ENCODE measurements at regions not wholly inside any gene's neighbourhood (a gene's known extent, or its start where the extent isn't known, plus 50 kb on each side); places are given as distances from the start of the nearest gene placed in this dataset.
"Not testable (repeated sequence)": the region's sequence is repeated elsewhere in the genome, so short reads cannot be mapped to it uniquely, and the experiment has no call there.

GRCh38 chr5:66234241-66234640 lies 90.1 kb downstream of the SREK1 start:
- FAIRE-seq = no peak

- no peak for FAIRE-seq
Measured at GRCh38 chr5:66238435-66238834, 94.3 kb downstream of the SREK1 start.

GRCh38 chr5:66239034-66239433 lies 94.9 kb downstream of the SREK1 start:
- no peak for FAIRE-seq

DNA sequence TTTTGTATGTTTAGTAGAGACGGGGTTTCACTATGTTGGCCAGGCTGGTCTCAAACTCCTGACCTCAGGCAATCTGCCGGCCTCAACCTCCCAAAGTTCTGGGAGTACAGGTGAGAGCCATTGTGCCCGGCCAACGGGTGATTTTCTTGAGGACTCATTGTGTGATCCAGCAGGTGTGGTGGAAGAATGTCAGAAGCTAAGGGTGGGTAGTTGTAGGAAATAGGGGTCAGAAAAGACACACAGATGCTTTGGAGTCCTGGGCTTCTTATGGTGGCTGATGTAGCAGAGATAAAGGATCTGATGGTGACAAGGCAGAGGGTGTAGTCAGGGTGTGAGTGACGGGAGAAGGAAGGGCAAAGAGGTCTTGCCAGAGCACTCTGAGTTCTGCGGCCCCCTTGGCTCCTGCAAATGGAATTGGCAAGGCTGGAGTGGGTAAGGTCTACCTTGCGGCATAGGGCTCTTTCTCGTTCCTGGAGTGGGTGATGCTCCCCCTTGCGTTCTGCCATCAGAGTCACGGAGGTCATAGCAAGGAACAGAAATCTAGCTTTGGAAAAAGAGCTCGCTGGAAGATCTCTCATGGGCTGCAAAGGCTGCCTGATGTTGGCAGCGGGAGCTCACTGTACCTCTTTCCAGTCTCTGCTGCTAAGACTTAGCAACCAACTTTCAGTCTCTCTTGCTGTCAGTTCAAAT lies 97.2 kb downstream of the SREK1 start:
- no peak for FAIRE-seq

DNA sequence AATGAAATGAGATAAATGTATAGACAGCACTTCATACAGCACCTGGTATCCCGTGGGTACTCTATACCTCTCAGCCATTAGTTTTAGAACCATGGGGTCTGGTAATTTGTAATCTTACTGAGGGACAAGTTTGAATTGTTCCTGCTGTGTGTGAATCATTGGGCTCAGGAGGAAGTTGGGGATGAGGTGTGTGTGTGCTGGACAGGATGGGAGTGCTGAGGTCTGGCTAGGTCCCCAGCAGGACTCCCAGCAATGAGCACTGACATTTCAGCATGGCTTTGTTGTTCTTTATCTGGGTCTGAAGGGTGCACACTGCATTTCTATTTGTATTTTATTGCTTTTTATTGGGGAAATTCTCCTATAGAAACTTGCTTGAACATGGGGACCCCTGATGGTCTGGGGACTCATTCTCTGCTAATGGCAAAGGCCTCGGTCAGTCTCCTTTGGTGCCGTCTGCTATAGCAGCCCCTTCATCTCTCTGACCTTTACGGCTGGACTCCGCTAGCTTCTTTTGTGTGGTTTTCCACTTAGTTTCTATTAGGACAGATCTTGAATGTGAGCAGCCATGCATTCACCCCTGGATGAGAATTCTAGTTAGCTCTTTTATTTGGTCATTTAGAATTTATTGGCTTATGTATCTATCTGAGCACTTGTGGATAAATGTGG lies 98.1 kb downstream of the SREK1 start:
- FAIRE-seq = no peak

DNA sequence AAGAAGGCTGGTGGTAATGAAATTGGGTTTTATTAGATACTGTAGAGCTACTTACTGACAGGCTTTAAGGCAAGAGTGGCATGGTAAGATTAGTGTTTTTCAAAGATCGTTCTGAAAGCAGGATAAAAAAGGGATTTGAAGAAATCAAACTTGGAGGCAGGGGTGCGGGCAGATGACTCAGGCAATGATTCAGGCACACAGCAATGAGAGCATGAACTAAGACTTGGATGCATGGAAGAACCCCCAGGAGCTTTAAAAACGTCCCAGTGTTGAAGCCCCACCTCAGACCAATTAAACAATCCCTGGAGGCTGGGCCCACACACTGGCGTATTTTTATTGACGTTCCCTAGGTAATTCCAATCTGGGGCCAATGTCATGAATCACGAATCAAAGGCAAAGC lies 102.5 kb downstream of the SREK1 start:
- FAIRE-seq = no peak

DNA sequence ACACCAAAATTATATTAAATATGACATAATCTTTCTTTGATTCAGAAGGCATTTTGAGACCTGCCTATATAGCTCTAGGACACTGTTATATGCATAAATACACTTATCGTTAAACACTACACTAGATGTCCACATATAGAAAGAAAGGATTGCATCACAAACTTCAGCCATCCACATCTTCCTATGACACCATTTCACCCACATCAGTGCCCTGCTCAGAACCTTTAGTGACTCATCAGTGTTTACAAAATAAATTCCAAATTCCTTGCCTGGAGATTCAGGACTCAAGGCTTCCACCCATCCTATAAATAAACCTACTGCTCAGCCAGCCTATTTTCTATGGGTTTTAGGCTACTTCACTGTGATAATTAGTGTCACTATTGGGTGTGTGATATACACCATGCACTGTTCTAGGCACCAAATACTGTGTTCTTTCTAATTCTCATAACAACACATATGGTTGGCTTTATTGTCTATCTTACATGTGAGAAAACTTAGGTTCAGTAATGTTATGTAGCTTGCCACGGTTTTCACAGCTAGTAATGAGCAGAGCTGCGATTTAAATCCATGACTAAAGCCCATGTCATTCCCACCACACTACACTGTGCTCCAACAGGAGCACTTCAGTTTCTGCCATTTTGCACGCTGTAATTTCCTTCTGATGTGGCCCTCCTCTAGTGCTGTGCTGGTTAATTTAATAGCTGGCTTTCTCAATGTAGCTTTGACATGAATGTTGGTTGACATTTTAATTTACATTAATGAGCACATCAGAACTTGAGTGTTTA lies 103.3 kb downstream of the SREK1 start:
- FAIRE-seq = no peak

DNA sequence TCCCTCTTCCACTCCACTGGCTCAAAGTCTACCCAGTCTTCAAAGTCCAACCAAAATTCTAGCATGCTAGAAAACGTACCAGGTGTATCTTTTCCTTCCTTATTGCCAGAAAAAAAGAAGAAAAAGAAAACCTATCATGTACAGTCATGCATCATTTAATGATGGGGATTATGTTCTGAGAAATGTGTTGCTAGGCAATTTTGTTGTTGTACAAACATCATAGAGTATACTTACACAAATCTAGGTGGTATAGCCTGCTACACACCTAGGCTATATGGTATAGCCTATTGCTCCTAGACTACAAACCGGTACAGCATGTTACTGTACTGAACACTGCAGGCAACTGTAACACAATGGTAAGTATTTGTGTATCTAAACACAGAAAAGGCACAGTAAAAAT lies 104.8 kb downstream of the SREK1 start:
- FAIRE-seq = no peak

DNA sequence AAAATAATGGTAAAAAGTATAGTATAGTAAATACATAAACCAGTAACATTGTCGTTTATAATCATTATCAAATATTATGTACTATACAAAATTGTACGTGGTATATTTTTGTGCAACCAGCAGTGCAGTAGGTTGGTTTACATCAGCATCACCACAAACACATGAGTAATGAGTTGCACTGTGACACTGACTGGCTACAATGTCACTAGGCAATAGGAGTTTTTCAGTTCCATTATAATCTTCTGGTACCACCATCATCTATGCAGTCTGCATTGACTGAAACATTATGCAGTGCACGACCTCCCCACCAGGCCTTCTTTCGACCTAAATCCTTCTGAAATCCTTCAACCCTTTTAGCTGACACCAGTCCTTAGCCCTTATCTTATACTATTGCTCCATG lies 105.8 kb downstream of the SREK1 start:
- FAIRE-seq = no peak

DNA sequence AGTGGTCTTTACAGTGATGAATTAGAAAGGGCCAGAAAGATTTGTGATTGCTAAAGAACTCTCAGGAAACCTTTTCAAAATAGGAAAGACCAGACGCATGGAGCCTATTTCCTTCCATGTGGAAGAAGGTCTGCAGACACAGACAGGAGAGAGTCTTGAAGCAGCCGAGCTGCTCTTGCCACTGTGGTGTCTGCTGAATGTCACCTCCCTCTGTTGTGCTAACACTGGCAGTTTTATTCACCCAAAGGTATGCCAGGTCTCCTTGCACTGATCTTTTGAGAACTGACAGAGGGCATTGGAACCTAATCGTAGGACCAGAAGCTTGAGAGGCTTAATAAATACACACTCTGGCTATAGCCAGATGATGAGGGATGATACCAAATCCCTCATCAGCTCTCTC lies 108.7 kb downstream of the SREK1 start:
- FAIRE-seq = no peak

- FAIRE-seq = no peak
Measured at GRCh38 chr5:66255714-66256113, 111.6 kb downstream of the SREK1 start.

GRCh38 chr5:66273121-66273520 lies 129.0 kb downstream of the SREK1 start:
- FAIRE-seq = no peak

DNA sequence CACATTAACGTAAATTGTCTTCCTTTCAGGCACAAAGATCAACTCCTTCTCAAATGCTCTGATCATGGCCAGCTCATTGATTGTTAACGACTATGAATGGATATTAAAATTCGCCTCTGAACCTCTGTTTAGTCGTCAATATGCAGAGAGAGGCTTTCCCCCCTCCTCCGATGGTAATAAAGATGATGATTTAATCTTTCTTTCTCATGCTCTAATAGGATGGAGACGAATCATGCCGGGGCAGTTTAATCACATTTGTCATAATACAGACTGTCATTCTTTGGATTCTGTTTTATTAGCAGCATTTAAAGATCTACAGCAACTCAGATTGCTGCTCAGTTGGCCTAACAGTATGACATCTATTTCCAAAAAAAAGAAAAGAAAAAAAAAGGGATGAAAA lies 132.9 kb downstream of the SREK1 start:
- no peak for FAIRE-seq

- FAIRE-seq = no peak
Measured at GRCh38 chr5:66277981-66278380, 133.9 kb downstream of the SREK1 start.

- FAIRE-seq = no peak
Measured at GRCh38 chr5:66281294-66281693, 137.2 kb downstream of the SREK1 start.

- no peak for FAIRE-seq
Measured at GRCh38 chr5:66284588-66285342, 140.7 kb downstream of the SREK1 start.

GRCh38 chr5:66285343-66285922 lies 141.3 kb downstream of the SREK1 start:
- FAIRE-seq = no peak

DNA sequence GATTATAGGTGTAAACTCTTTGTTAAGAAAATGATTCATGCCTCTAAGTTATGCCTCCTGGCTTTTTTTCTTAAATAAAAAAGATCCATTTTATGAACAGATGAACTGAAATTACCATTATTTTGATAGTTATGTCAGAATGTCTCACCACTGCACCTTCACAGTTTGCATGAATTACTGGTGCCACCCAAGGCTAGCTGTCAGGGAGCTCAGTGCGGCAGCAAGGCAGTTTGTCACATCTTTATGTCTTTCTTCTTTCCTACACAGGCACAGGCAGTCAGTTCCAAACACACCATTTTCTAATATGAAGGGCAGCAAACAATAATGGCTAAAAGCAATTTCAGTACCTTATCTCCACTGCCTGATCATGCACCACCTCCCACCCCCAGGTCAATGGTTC lies 147.7 kb downstream of the SREK1 start:
- no peak for FAIRE-seq

GRCh38 chr5:66293851-66294250 lies 149.8 kb downstream of the SREK1 start:
- not testable (repeated sequence) for FAIRE-seq

GRCh38 chr5:66299463-66299862 lies 155.4 kb downstream of the SREK1 start:
- no peak for FAIRE-seq

- FAIRE-seq = no peak
Measured at GRCh38 chr5:66302344-66302743, 158.2 kb downstream of the SREK1 start.

GRCh38 chr5:66306105-66306843 lies 162.2 kb downstream of the SREK1 start:
- no peak for FAIRE-seq

Measured in colon (tissue), 2 donors.